ENCODE measurements at regions not wholly inside any gene's neighbourhood (a gene's known extent, or its start where the extent isn't known, plus 50 kb on each side); places are given as distances from the start of the nearest gene placed in this dataset.
"Not testable (repeated sequence)": the region's sequence is repeated elsewhere in the genome, so short reads cannot be mapped to it uniquely, and the experiment has no call there.

DNA sequence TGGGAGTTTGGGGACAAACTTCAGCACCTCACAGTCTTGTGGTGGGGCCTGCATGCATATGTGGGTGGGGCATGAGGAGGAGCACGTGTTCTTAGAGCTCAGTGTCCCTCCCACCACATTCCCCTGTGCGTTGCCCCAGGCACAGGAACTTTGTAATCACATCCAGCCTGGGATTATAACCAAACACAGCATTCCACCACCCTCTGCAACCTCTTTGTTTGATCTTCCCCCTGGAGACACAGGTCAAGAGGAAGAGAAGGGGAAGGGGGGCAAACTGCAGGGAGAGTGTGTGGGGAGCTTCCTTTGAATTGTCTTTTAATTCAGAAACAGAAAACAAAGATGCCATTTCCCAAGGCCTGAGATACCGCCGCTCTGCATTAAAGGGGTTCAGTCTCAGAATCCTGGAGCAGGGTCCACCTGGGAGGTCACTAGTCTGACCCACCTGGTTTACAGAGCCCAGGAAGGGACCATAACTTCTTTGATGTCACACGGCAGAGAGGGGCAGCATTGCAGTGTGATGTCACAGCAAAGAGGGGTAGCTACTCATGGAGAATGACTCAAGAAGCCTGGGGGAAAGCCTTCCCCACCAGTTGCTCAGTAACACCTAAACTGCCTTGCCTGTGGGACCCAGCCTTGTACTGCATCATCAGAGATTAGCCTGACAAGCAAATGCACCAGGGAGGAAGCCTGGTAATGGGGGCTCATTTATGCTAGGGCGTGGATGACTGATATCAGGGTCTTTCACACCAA, 106.3 kb upstream of the RNU6-1 start:
- peak; percentile 92 for DNase-seq (ENCODE audit: low read depth)

DNA sequence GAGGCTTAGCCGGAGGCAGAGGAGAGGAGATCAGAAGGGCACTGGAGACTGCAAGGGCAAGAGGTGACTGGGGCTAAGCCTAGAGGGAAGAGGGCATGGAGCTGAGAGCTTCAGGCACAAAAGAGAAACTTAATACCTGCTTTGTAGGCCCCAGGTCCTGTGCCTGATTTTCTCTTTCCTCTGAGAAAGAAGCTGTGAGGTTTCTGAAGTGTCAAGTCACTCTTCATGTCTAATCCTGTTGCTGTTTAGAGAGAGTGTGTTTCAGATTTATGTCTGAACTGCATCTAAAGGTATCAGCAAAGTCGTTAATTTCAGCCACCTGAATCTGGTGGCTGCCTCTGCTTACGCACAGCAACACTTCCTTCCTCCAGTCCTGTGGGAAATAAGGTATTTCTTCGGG, 106.9 kb upstream of the RNU6-1 start:
- no peak for DNase-seq (ENCODE audit: low read depth)

DNA sequence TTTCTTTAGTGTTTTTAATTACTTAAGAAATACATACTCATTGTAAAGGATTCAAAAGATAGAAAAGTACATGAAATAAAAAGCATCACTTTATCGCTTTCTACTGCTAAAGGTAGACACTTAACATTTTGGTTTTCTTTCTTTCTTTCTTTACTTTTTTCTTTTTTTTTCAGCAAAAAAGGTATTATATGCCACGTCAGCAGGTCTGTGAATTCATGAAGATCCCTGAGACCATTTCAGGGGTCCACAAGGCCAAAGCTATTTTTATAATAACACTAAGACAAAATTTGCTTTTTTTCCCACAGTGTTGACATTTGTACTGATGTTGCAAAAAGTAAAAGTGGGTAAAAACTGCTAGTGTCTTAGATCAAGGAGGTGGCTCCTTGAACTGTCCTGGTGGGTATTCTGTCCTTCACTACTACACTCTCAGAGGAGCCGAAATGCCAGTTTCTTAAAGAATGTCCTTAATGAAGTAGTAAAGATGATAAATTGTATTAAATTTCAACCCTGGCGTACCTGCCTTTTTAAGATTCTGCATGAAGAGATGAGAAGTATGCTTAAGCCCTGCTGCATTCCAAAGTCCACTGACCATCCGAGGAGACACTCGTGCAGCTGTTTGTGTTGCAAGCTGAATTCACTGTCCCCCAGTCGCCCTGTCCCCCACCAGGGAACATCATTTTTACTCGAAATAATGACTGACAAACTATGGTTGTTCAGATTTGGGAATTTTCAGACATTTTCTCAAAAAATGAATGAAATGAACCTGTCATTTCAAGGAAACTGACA, 106.7 kb upstream of the PIAS1 start:
- DNase-seq (ENCODE audit: low read depth): no peak

DNA sequence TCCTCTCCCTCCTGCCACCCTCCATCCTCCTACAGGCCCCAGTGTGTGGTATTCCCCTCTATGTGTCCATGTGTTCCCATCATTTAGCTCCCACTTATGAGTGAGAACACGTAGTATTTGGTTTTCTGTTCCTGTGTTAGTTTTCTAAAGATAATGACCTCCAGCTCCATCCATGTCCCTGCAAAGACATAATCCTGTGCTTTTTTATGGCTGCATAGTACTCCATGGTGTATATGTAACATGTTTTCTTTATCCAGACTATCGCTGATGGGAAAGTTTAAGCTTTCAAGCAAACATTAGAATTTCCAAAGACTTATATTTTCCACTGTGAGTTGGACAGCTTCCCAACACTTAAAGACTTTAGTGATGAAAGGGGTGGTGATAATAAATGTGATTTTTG, 105.9 kb upstream of the PIAS1 start:
- no peak for DNase-seq (ENCODE audit: low read depth)

DNA sequence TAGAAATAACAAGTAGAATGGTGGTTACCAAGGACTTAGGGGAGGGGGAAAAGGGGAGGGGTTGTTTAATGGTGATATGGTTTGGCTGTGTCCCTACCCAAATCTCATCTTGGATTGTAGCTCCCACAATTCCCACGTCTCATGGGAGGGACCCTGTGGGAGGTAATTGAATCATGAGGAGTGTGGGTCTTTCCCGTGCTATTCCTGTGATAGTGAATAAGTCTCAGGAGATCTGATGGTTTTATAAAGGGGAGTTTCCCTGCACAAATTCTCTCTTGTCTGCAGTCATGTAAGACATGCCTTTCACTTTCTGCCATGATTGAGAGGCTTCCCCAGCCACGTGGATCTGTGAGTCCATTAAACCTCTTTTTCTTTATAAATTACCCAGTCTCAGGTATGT, 102.9 kb upstream of the PIAS1 start:
- DNase-seq (ENCODE audit: low read depth): not testable (repeated sequence)

DNA sequence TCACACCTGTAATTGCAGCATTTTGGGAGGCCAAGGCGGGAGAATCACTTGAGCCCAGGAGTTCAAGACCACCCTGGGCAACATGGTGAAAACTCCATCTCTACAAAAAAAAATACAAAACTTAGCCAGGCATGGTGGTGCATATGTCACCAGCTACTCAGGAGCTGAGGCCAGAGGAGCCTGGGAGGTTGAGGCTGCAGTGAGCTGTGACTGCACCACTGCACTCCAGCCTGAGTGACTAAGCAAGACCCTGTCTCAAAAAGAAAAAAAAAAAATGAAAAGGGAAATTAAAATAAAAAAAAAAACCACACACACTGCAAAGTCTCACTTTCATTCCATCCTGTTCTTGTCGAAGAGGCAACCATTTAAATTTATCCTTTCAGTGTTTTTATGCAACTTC, 100.8 kb upstream of the PIAS1 start:
- DNase-seq (ENCODE audit: low read depth): no peak

DNA sequence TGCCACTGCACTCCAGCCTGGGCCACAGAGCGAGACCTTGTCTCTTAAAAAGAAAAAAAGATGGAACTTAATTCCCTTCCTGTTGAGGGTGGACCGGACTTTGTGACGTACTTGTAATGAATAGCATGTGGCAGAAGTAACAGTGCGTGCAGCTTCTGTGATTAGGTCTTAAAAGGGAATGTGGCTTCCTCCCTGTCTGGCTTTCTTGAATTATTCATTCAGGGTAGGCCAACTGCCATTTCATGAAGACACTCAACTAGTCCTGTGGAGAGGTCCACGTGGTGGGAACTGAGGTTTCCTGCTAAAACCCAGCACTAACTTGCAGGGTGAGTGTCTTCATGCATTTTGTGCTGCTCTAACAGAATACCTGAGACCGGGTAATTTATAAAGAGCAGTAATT, 98.9 kb upstream of the PIAS1 start:
- no peak for DNase-seq (ENCODE audit: low read depth)

DNA sequence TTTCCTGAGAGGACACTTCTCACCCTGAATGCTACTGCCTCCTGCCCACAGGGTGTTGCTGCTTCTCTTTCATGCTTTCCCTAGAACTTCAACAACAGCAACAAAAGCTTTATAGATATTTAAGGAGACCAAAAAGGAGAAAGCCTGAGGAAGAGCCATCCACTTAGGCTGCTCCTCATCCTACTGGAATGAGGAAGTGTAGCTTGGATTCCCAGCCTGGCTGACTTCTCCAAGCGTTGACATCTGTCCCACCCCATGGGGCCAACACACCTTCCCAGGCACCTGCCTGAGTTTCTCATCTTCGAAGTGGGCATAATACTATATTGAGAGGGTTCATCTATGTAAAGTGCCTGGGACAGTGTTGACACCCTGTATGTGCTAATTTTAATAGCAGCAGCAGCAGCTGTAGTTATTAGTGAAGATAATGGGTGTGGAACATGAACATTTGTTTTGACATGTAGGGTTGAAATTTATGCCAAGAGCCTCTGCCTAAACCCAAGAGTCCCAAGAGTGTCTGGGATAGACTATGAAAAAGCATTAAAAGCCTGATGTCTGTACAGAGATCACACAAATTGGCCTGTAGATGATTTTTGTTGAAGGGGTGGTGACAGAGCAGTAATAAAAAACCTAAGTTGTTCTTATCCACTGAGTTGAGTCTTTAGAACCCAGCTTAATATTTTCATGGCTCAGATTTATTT, 96.5 kb upstream of the PIAS1 start:
- DNase-seq (ENCODE audit: low read depth): no peak

DNA sequence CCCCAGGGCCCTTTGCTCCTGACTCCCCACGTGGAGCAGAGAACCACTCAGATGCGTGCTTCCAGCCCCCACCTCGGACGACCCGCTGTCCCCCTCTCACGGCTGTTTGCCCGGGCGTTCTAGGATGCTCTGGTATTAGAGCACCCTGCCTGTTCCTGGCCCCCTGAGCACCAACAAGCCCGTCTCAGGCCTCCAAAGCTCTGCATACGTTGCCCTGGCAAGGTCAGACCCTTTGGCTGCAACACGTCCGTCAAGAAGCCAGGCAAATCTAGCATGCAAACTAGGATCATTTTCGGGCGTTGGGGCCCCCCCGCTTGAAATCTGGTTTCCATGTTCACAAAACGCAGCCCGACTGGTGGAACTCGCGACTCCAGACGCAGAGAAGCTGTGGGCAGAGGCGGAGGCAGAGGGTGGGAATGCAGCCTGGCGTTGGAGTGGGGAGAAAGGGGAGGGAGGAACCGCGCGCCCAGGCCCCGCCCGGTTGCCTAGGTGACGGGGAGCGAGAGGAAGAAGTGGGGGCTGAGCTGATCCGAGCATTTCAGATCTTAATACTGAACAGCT, 86.2 kb upstream of the PIAS1 start:
- DNase-seq (ENCODE audit: low read depth): peak; percentile 65

DNA sequence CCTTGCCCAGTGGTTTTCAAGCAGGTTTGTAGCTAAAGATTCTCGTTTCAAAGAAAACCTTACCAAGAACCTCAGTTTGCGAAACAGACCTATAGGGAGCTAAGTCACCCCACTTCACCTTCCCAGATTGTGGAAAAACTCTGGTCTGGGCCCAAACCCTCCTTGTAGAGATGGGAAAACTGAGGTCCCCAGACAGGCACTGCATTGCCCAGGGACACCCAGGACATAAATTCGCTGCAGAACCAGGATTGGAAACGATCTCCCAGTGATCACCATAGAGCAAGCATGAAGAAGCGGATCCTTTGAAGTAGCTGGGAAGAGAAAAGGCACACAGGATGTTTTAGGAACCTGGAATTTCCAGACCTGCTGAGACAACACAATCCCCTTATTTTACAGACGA, 85.6 kb upstream of the PIAS1 start:
- DNase-seq (ENCODE audit: low read depth): no peak

DNA sequence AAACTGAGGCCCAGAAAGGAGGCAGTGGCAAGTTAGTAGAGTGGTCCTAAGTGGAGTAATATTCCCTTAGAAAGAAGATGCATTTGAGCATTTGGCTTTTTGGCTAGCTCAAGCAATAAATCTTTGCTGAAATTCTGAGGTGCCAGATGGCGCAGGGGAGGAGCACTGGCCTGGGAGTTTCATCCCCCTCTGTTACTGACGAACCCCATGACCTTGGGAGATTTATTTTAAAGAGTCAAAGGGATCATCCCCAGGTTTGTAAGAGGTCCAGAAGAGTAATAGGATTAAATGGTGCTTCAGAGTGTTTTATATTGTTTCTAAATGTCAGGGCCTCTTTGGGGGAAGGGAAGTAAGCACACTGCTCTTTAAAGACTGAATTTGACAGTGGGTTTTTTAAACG, 85.1 kb upstream of the PIAS1 start:
- DNase-seq (ENCODE audit: low read depth): no peak

DNA sequence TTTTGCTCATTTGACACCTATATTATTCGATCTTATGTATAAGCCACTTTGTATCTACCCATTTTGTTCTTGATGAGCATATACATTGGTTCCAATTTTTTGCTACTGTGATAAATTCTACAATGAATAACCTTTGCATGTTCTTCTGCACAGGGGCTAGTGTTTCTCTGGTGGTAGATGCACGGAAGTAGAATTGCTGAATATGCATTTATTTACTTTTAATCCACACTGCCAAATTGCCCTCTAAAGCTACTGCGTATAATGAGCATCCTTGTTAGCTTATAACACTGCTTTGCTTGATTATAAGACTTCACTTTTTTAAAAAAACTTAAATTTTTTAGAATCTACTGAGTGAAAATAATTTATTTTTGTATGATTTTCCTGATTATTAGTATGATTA, 84.2 kb upstream of the PIAS1 start:
- DNase-seq (ENCODE audit: low read depth): no peak

DNA sequence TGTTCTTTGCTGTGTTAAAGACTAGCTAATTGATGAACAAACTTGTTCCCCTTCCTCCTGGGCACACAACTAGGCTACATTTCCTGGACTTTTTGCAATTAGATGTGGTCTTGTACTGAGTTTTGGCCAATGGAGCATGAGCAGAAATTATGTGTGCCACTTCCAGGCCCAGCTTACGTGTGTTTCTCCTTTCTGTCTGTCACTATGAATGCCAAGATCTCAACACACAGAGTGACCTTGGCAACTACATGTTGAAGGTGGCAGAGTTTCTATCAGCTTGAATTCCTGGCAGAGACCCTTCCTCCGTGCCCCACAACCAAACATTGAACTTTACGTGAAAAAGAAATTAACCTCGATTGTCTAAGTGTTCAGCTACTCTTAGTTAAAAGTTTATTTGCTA, 81.7 kb upstream of the PIAS1 start:
- DNase-seq (ENCODE audit: low read depth): no peak

DNA sequence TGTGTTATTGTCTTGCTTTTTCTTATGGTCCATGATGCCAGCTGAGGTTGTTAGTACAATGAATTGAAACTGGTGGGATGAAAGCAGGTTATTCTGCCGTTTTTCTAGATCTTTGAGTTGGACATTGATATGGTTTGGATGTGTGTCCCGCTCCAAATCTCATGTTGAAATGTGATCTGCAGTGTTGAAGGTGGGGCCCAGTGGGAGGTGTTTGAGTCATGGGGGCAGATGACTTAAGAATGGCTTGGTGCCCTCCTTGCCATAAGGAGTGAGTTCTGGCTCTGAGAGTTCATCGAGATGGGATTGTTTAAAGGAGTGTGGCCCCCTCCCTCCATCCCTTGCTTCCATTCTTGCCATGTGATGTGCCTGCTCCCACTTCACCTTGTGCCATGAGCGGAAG, 80.3 kb upstream of the PIAS1 start:
- no peak for DNase-seq (ENCODE audit: low read depth)

DNA sequence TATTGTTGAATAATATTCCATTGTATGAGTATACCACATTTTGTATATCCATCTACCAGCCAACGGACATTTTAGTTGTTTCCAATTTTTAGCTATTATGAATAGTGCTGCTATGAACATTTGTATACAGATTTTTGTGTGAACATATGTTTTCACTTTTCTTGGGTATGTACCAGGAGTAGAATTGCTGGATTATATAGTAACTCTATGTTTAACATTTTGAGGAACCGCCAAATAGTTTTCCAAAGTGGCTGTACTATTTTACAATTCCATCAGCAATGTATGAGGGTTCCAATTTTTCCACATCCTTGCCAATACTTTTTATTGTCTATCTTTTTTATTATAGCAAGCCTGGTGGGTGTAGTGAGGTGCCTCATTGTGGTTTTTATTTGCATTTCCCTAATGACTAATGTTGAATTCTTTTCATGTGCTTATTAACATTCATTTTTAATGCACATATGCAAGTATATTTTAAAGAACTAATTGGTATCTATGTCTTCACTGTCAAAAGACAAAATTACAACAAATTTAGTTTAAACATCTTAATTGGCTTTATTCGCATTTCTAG, 77.5 kb upstream of the PIAS1 start:
- no peak for DNase-seq (ENCODE audit: low read depth)

DNA sequence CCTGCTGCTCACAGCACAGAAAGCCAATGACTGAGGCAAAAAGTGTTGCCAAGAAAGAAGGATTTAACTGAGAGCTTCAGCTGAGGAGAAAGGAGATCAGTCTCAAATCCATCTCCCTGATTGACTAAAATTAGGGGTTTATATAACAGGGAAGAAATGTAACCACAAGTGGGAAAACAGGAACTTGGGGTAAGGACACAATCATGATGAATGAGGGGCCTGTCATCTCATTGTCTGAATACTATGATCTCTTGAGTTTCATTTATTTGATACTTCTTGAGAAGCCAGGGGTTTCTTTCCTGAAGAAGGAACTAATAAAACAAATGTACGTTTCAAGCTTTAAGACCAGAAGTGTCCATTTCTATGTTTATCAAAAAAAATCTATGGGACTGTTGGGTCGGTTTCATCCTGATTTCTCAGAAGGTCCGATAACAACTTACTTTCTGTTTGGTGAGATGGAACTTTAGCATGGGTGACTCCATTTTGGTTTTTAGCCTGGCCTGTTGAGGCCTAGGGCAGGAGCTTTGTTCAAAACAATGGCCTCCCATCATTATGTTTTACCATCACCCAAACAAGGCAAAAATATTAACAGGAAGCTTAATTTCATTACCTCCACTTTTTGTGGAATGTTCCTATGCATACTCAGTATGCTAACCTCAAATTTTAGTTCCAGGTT, 76.6 kb upstream of the PIAS1 start:
- no peak for DNase-seq (ENCODE audit: low read depth)

DNA sequence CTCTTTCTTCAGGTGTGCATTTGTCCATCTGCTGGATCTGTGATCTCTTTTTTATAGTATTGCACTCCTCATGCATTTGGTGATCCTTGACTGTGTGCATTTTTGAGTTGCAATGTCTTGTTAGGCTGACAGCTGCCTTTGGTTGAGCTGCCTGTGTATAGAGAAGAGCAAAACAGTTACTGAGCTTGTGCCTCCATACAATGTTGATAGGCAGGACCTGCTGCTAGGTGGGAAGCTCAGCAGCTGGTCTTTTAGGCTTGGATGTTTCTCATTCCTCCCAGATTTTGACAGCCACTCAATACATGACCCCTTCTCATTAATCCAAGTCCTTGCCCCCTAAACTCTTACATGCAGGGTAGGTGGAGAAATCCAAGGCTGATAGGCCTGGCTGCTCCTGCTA, 74.8 kb upstream of the PIAS1 start:
- DNase-seq (ENCODE audit: low read depth): no peak

DNA sequence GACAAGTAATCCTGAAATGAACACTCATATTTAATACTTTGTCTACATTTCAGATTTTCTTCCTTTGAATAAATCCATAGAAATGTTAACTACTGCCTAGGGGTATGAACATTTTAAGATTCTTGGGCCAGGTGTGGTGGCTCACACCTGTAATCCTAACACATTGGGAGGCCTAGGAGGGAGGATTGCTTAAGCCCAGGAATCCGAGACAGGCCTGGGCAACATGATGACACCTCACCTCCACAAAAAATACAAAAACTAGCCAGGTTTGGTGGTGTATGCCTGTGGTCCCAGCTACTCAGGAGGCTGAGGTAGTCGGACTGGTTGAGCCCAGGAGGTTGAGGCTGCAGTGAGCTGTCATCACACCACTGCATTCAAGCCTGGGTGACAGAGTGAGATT, 73.9 kb upstream of the PIAS1 start:
- DNase-seq (ENCODE audit: low read depth): no peak

DNA sequence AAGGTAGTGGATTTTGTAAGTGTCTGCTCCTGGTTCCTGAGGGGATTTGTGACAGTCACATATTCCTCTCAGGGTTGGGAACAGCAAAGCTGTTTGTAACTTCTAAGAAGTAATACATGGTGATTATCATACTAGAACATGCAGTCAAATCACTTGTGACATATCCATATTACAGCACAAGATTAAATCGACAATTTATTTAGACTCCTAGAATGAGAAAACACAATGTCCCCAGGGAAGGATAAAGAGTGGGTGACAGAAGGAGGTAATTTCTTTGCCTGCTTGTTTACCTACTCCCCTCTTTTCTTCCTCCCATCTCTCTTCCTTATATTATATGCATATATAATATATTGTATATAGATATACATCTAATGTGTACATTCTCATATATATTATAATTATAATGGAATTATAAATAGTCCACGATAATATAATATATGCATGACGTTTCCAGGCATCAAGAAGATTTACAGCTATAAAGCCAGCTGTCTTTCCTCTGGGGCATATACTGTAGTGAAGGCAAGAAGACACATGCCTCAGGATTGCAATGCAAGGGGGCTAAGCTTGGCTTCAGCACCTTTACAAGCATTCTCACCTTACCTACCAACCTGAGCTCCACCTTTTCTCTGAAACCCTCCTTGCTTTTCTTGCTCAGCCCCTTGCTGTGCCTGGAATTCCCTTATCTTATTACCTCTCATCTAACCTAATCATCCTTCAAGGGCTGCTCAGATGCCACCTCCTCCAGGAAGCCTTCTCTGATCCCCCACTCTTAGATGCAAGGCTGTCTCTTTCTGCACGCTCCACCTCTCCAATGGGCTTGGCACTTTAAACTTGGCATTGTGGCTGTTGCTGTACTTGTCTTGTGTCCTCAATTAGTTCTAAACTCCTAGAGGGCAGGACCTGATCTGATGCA, 73.1 kb upstream of the PIAS1 start:
- DNase-seq (ENCODE audit: low read depth): no peak

DNA sequence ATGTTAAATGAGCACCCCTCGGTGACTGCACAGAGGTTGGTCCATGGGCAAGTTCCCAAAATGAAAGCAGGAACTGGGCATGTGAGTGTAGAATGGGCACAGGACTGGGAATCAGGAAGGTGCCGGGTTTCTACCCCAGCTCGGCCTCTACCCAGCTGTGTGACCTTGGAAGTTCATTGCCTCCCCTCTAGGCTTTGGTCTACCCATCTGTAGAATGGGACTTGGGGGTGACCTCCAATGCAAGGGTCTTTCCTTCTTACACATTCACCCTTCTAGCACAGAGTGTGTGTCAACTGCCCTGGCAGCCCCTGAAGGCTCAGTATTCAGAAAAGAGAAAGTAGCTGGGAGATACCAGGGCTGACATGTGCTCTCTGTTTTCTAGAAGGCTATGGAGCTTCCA, 72.3 kb upstream of the PIAS1 start:
- no peak for DNase-seq (ENCODE audit: low read depth)

DNA sequence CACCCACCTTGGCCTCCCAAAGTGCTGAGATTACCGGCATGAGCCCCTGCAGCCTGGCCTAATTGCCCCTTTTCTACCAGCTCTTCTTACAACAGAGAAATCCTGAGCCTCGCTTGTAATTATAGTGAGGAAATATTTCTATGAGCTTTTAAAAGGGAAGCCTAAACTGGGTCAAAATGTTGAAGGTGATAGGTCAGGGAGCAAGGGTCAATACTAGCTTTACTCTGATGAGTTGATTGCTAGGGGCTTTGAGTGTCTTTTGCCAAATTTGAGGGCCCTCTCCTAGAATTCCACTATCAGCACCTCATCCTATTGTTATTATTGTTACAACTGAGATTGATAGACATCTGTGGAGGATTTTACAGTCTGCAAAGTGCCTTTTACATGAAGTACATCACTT, 62.4 kb upstream of the PIAS1 start:
- DNase-seq (ENCODE audit: low read depth): no peak
